ENCODE measurements at regions not wholly inside any gene's neighbourhood (a gene's known extent, or its start where the extent isn't known, plus 50 kb on each side); places are given as distances from the start of the nearest gene placed in this dataset.

- no peaks in the 10 kb centered on the region for H3K36me3 ChIP-seq (ENCODE audit: control insufficient read depth, insufficient read depth, low read length)
- H3K9ac ChIP-seq (ENCODE audit: low read depth, low read length): no peak overlapping the region
- in situ Hi-C loops (cut with MboI; ENCODE audit: low sequenced_read_pairs) (no loop called here), dilution Hi-C loops (cut with HindIII; ENCODE audit: low sequenced_read_pairs, unreplicated experiment) (no loop called here), intact Hi-C loops (cut with micrococcal nuclease) (no loop called here)
- POLR2A ChIA-PET (ENCODE audit: unreplicated experiment): no interaction called here
- H2AFZ ChIP-seq (replicated peaks; ENCODE audit: low read length, poor library complexity): no peak overlapping the region
- no peaks in the 10 kb centered on the region for H3K4me1 ChIP-seq (ENCODE audit: control insufficient read depth, insufficient read depth, low read length)
- no peak overlapping the region for H3K23ac ChIP-seq (ENCODE audit: low read depth, low read length)
- H2AK9ac ChIP-seq (replicated peaks; ENCODE audit: low read depth, low read length, poor library complexity): no peak overlapping the region
- H3K79me1 ChIP-seq (ENCODE audit: low read depth in 1 of 2, low read length in 2 of 2): no peaks in the 10 kb centered on the region
- no peak overlapping the region for H4K91ac ChIP-seq (ENCODE audit: insufficient read depth, low read depth, low read length)
- ATAC-seq (ENCODE audit: low read depth) (no peak), DNase-seq (no peak)
- H3K4ac ChIP-seq (ENCODE audit: low read depth, low read length): no peak overlapping the region
- H3K27me3 ChIP-seq (ENCODE audit: control insufficient read depth, insufficient read depth, low read length): no peaks in the 10 kb centered on the region
- no peak overlapping the region for H2BK20ac ChIP-seq (ENCODE audit: low read depth, low read length)
- no peaks in the 10 kb centered on the region for H3K9me1 ChIP-seq (ENCODE audit: insufficient read depth, low read length)
- H3K56ac ChIP-seq (ENCODE audit: extremely low read depth, insufficient read depth, low read length): no peak overlapping the region
- no peak overlapping the region for H3K14ac ChIP-seq (replicated peaks; ENCODE audit: low read depth, low read length)
- no peak overlapping the region for H3K27ac ChIP-seq (ENCODE audit: insufficient read depth, low read length)
- 71% methylated on average over 11 of the region's 15 CpGs; no CpG with 5 or more reads in 1 of the 2 experiments for WGBS, 2 experiments (ENCODE audit: extremely low coverage in 2 of 2, insufficient read length in 1 of 2)
- H4K20me1 ChIP-seq (ENCODE audit: insufficient read depth, low read length): no peaks in the 10 kb centered on the region
- H3K4me2 ChIP-seq (ENCODE audit: low read depth, low read length): no peak overlapping the region
- no peak overlapping the region for H3K4me3 ChIP-seq (ENCODE audit: insufficient read depth, low read depth, low read length)
- H3K18ac ChIP-seq (ENCODE audit: low read depth, low read length): no peak overlapping the region
- H4K8ac ChIP-seq (ENCODE audit: low read depth in 2 of 2, low read length in 2 of 2): no peak overlapping the region
- BruUV-seq (replicated peaks): no TSS peak
- peaks cover 2% of the 10 kb centered on the region; the same call in 1 of the 2 replicates for H3K9me3 ChIP-seq (ENCODE audit: control insufficient read depth, insufficient read depth, low read length)
- CTCF ChIA-PET: no interaction called here
- H2BK5ac ChIP-seq (ENCODE audit: low read depth, low read length, poor library complexity, severe bottlenecking): no peak overlapping the region
- no peak overlapping the region for H2BK120ac ChIP-seq (ENCODE audit: low read depth, low read length)
- TF ChIP-seq NFE2L2 (IDR thresholded peaks at IDR 0.05; ENCODE audit: low read depth, low read length) (no peak), SMC3 (IDR thresholded peaks at IDR 0.05; ENCODE audit: low read depth, low read length) (no peak), MAZ (IDR thresholded peaks at IDR 0.05; ENCODE audit: borderline replicate concordance, low read depth, low read length) (no peak), CEBPB (IDR thresholded peaks at IDR 0.05; ENCODE audit: low read depth, low read length) (no peak), BHLHE40 (IDR thresholded peaks at IDR 0.05; ENCODE audit: low read depth, low read length) (no peak), POLR2A (IDR thresholded peaks at IDR 0.05; ENCODE audit: low read depth, low read length) (no peak), RFX5 (IDR thresholded peaks at IDR 0.05; ENCODE audit: low read depth, low read length) (no peak), MAFK (IDR thresholded peaks at IDR 0.05; ENCODE audit: low read depth, low read length) (no peak), RCOR1 (IDR thresholded peaks at IDR 0.05; ENCODE audit: insufficient replicate concordance, low read length) (no peak), CTCF (conservative IDR thresholded peaks at IDR 0.05; ENCODE audit: low read depth, low read length) (no peak), CHD1 (IDR thresholded peaks at IDR 0.05; ENCODE audit: low read depth, low read length) (no peak)
- TF ChIP-seq, protein P1, sequence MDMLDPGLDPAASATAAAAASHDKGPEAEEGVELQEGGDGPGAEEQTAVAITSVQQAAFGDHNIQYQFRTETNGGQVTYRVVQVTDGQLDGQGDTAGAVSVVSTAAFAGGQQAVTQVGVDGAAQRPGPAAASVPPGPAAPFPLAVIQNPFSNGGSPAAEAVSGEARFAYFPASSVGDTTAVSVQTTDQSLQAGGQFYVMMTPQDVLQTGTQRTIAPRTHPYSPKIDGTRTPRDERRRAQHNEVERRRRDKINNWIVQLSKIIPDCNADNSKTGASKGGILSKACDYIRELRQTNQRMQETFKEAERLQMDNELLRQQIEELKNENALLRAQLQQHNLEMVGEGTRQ (IDR thresholded peaks at IDR 0.05; ENCODE audit: low read depth, low read length): no peak
- TF ChIP-seq, protein P2, sequence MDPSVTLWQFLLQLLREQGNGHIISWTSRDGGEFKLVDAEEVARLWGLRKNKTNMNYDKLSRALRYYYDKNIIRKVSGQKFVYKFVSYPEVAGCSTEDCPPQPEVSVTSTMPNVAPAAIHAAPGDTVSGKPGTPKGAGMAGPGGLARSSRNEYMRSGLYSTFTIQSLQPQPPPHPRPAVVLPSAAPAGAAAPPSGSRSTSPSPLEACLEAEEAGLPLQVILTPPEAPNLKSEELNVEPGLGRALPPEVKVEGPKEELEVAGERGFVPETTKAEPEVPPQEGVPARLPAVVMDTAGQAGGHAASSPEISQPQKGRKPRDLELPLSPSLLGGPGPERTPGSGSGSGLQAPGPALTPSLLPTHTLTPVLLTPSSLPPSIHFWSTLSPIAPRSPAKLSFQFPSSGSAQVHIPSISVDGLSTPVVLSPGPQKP (IDR thresholded peaks at IDR 0.05; ENCODE audit: borderline replicate concordance, low read depth, low read length): no peak
- H2BK15ac ChIP-seq (ENCODE audit: low read depth, low read length): no peak overlapping the region
- no peak overlapping the region for H4K5ac ChIP-seq (ENCODE audit: low read depth, low read length)
- H2AK5ac ChIP-seq (ENCODE audit: low read depth, low read length): no peak overlapping the region
These were observed 72.3 kb upstream of the THRB start for GRCh38 chr3:24566927-24567326.
